Ovary (tissue), 7 donors: ENCODE measurements at regions not wholly inside any gene's neighbourhood (a gene's known extent, or its start where the extent isn't known, plus 50 kb on each side); places are given as distances from the start of the nearest gene placed in this dataset.

Experiments used
- DNase-seq, 5 donors: peaks; one replicate each; pipeline ENCODE4 v3.0.0-alpha.2; 2019 to 2020
- H3K27ac ChIP-seq, 2 donors: fragments of 200-600 bp; one replicate each; pipeline versions ENCODE4 v1.5.1 to v1.8.0; 2019 to 2022
- H3K27me3 ChIP-seq: fragments of 200-600 bp; one replicate; pipeline ENCODE4 v1.8.0; 2022
- H3K36me3 ChIP-seq: fragments of 200-600 bp; sonication (generic); one replicate; pipeline ENCODE4 v1.5.1; 2019
- H3K4me1 ChIP-seq: one replicate; pipeline ENCODE4 v1.8.1; 2013; ENCODE audit warnings: mild to moderate bottlenecking, moderate library complexity; ENCODE audit not compliant: insufficient read depth
- H3K4me3 ChIP-seq: fragments of 200-600 bp; sonication (generic); one replicate; pipeline ENCODE4 v1.5.1; 2017
- H3K9me3 ChIP-seq, 2 donors: fragments of 200-600 bp in 1 of 2; sonication (generic) in 1 of 2; one replicate each; pipeline versions ENCODE4 v1.5.1 to v1.8.1; 2013 to 2019; ENCODE audit warnings: mild to moderate bottlenecking in 1 of 2, moderate library complexity in 1 of 2
- CTCF ChIP-seq, 3 donors: fragments of 450-650 bp in 2 of 3; fragments of 200-600 bp in 1 of 3; IDR thresholded peaks; one replicate each; pipeline versions ENCODE4 v1.5.1 to v1.8.0; 2016 to 2022; ENCODE audit warnings: antibody characterized with exemption in 3 of 3, mild to moderate bottlenecking in 1 of 3
- EP300 ChIP-seq: sonication (generic); formaldehyde crosslinking; IDR thresholded peaks from one replicate; pipeline ENCODE4 v1.6.1; 2017; ENCODE audit warnings: antibody characterized with exemption
- POLR2A ChIP-seq: fragments of 450-650 bp; IDR thresholded peaks from one replicate; pipeline ENCODE4 v1.6.1; 2017; ENCODE audit warnings: antibody characterized with exemption, mild to moderate bottlenecking, moderate library complexity
- WGBS, 3 donors: extraction: QIAGEN DNeasy Blood & Tissue Kit in 1 of 3; methylation state at CpG; one replicate each; pipeline versions ENCODE4 v1.1.5 to v1.1.7; 2013 to 2017; 5-methylcytosine and 5-hydroxymethylcytosine counted together
- intact Hi-C, 4 donors: fragments of 100-400 bp; cut with DNase I; formaldehyde crosslinking; loops; one replicate each; pipeline versions ENCODE4 v1.11.0 to v1.15.1; 2022 to 2023
- donor health status: DM: no; HTN: no; CAD: no; lungs with moderate emphysema.
- donor health status: DM: no; HTN: no; CAD: no.
- donor health status: Bipolar disorder and iron deficiency.
- donor health status: DM: no; HTN: no; CAD: no.
- donor health status: DM: yes; HTN: yes; CAD: no.

- Histone ChIP-seq H3K4me1 (no peaks in the 10 kb centered on the region), H3K27ac (no peak overlapping the region), H3K36me3 (no peaks in the 10 kb centered on the region), H3K27me3 (no peaks in the 10 kb centered on the region), H3K9me3 (no peaks in the 10 kb centered on the region), H3K4me3 (no peak overlapping the region)
- intact Hi-C loops: no loop called here
- no peak for TF ChIP-seq CTCF (IDR thresholded peaks at IDR 0.05)
- TF ChIP-seq POLR2A: no peak
- TF ChIP-seq EP300: no peak
- 90 to 95% (median 93%) methylated on average over 6 of the region's 6 CpGs for WGBS, 3 donors
- DNase-seq: no peak
Measured at GRCh38 chr9:86773422-86773945, 173.8 kb downstream of the GAS1 start.

DNA sequence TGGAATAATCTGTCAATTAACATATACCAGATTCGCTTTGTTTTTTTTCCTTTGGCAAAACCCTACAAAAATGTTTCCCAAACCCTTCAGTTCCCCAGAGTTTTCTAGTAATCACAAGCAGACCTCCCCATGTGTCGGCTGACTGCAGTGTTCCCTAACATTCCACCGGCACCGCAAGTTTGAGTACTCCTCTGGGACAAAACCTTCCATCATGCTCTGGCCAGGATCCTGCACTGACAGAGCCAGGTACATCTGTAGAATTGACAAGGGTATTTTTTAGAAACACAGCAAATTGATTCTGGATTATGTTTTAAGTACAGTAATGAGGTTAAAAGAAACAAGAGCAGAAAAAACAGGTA, 174.7 kb downstream of the GAS1 start:
- no peak overlapping the region for H3K27ac ChIP-seq

GRCh38 chr9:86771941-86772634, 175.2 kb downstream of the GAS1 start:
- Histone ChIP-seq H3K36me3 (no peaks in the 10 kb centered on the region), H3K4me1 (no peaks in the 10 kb centered on the region), H3K27ac (no peak overlapping the region), H3K4me3 (no peak overlapping the region), H3K27me3 (no peaks in the 10 kb centered on the region), H3K9me3 (no peaks in the 10 kb centered on the region)
- TF ChIP-seq CTCF (IDR thresholded peaks at IDR 0.05) (no peak), EP300 (no peak), POLR2A (no peak)
- DNase-seq: no peak
- 60 to 65% (median 62%) methylated on average over 6 of the region's 6 CpGs for WGBS, 3 donors
- intact Hi-C loops: no loop called here

More for the DNA sequence above, 174.7 kb downstream of the GAS1 start:
- WGBS, 3 donors: 62 to 70% (median 66%) methylated on average over 4 of the region's 4 CpGs
- intact Hi-C loops: no loop called here
- Histone ChIP-seq H3K4me1 (no peaks in the 10 kb centered on the region), H3K9me3 (no peaks in the 10 kb centered on the region), H3K27me3 (no peaks in the 10 kb centered on the region), H3K4me3 (no peak overlapping the region), H3K36me3 (no peaks in the 10 kb centered on the region)
- no peak for TF ChIP-seq EP300
- TF ChIP-seq POLR2A: no peak
- no peak for TF ChIP-seq CTCF (IDR thresholded peaks at IDR 0.05)
- DNase-seq: no peak

- whole genome bisulfite sequencing, 3 donors: 60 to 73% (median 68%) methylated on average over 2 of the region's 2 CpGs
- H3K4me3 ChIP-seq: no peak overlapping the region
- no peak overlapping the region for H3K27ac ChIP-seq
- DNase-seq: no peak
- TF ChIP-seq CTCF (IDR thresholded peaks at IDR 0.05) (no peak), EP300 (no peak), POLR2A (no peak)
- H3K9me3 ChIP-seq: no peaks in the 10 kb centered on the region
- H3K4me1 ChIP-seq: no peaks in the 10 kb centered on the region
- H3K27me3 ChIP-seq: no peaks in the 10 kb centered on the region
- intact Hi-C loops: no loop called here
- no peaks in the 10 kb centered on the region for H3K36me3 ChIP-seq
Measured at GRCh38 chr9:86771420-86771819, 175.9 kb downstream of the GAS1 start.
